Gastroesophageal sphincter (tissue), 4 donors: ENCODE measurements at regions not wholly inside any gene's neighbourhood (a gene's known extent, or its start where the extent isn't known, plus 50 kb on each side); places are given as distances from the start of the nearest gene placed in this dataset.

Experiments used
- ATAC-seq: fragments of 150-250 bp; one replicate; pipeline ENCODE4 v1.9.1; 2016; ENCODE audit warnings: mild to moderate bottlenecking, moderate library complexity
- H3K27ac ChIP-seq, 4 donors: fragments of 200-600 bp; sonication (generic) in 3 of 4; 1 replicate in 3 of 4; 2 replicates in 1 of 4; pipeline ENCODE4 v1.5.1; 2016 to 2019
- H3K27me3 ChIP-seq: fragments of 200-600 bp; sonication (generic); one replicate; pipeline ENCODE4 v1.5.1; 2019
- H3K36me3 ChIP-seq, 2 donors: fragments of 200-600 bp; sonication (generic); one replicate each; pipeline ENCODE4 v1.5.1; 2019; ENCODE audit warnings: control low read depth in 1 of 2
- H3K4me1 ChIP-seq, 3 donors: fragments of 200-600 bp; sonication (generic); 1 replicate in 2 of 3; 2 replicates in 1 of 3; pipeline ENCODE4 v1.5.1; 2016 to 2019; ENCODE audit warnings: control low read depth in 2 of 3
- H3K4me3 ChIP-seq, 2 donors: fragments of 200-600 bp; sonication (generic); one replicate each; pipeline ENCODE4 v1.5.1; 2019; ENCODE audit warnings: mild to moderate bottlenecking in 1 of 2, moderate library complexity in 1 of 2
- H3K9me3 ChIP-seq, 3 donors: fragments of 200-600 bp; sonication (generic); one replicate each; pipeline ENCODE4 v1.5.1; 2017 to 2019; ENCODE audit warnings: control low read depth in 2 of 3
- CTCF ChIP-seq, 4 experiments: fragments of 200-600 bp in 2 of 4; fragments of 450-650 bp in 2 of 4; sonication (generic) in 1 of 4; IDR thresholded peaks; one replicate each; pipeline ENCODE4 v1.5.1; 2017 to 2019; ENCODE audit warnings: antibody characterized with exemption in 4 of 4, mild to moderate bottlenecking in 2 of 4, moderate library complexity in 2 of 4
- EP300 ChIP-seq: sonication (generic); formaldehyde crosslinking; IDR thresholded peaks from one replicate; pipeline ENCODE4 v1.6.1; 2017; ENCODE audit warnings: antibody characterized with exemption, mild to moderate bottlenecking
- POLR2A ChIP-seq, 2 donors: fragments of 450-650 bp; IDR thresholded peaks; one replicate each; pipeline ENCODE4 v1.6.1; 2017; ENCODE audit warnings: antibody characterized with exemption in 2 of 2, mild to moderate bottlenecking in 2 of 2, moderate library complexity in 1 of 2
- POLR2AphosphoS5 ChIP-seq: sonication (generic); formaldehyde crosslinking; IDR thresholded peaks from one replicate; pipeline ENCODE4 v1.6.1; 2017; ENCODE audit warnings: antibody characterized with exemption
- WGBS, 2 donors: methylation state at CpG; one replicate each; pipeline ENCODE4 v1.1.5; 2018; ENCODE audit warnings: low coverage in 1 of 2; 5-methylcytosine and 5-hydroxymethylcytosine counted together

- ATAC-seq = no peak
- TF ChIP-seq POLR2A (IDR thresholded peaks at IDR 0.05) (no peak), POLR2AphosphoS5 (no peak), CTCF (IDR thresholded peaks at IDR 0.05) (no peak), EP300 (no peak)
- H3K9me3 ChIP-seq = no peaks in the 10 kb centered on the region
- no peak overlapping the region for H3K27ac ChIP-seq
- no peak overlapping the region for H3K4me3 ChIP-seq
- H3K27me3 ChIP-seq = no peaks in the 10 kb centered on the region
- WGBS, 2 donors = 55 to 56% methylated on average over 2 to 6 of the region's 6 CpGs
- H3K36me3 ChIP-seq = no peaks in the 10 kb centered on the region
- no peaks in the 10 kb centered on the region for H3K4me1 ChIP-seq
Measured at GRCh38 chr18:24930971-24931370, 421.0 kb downstream of the ZNF521 start.

DNA sequence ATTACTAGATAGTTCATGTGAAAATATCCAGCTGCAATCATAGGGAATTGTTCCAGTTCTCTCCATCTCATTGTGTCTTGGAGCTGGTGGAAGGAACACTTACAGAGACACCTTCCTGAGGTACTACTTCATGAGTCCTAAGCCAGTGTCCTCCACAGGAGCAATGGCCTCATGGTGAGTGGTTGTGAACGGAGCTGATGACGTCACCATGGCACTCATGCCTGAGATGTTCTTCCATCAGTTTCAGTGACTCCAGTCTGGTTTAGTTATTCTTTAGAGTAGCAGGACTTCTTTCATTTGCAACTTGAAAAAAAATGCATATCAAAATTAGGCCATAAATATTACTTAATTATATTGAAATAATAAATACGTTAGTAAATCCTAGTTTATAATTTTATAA, 418.6 kb downstream of the ZNF521 start:
- H3K36me3 ChIP-seq = no peaks in the 10 kb centered on the region

GRCh38 chr18:24934258-24934932, 417.6 kb downstream of the ZNF521 start:
- no peak overlapping the region for H3K27ac ChIP-seq
- no peak for TF ChIP-seq POLR2A (IDR thresholded peaks at IDR 0.05)
- no peak for TF ChIP-seq CTCF (IDR thresholded peaks at IDR 0.05)
- TF ChIP-seq EP300 = no peak
- TF ChIP-seq POLR2AphosphoS5 = no peak
- no peaks in the 10 kb centered on the region for H3K9me3 ChIP-seq
- no peak for ATAC-seq
- H3K4me1 ChIP-seq = no peaks in the 10 kb centered on the region
- WGBS, 2 donors = 81 to 94% methylated on average over 6 to 7 of the region's 7 CpGs
- no peaks in the 10 kb centered on the region for H3K36me3 ChIP-seq
- no peaks in the 10 kb centered on the region for H3K27me3 ChIP-seq
- H3K4me3 ChIP-seq = no peak overlapping the region

More for the DNA sequence above, 418.6 kb downstream of the ZNF521 start:
- whole genome bisulfite sequencing, 2 donors = 95 to 96% methylated on average over 3 of the region's 3 CpGs
- no peak overlapping the region for H3K27ac ChIP-seq
- H3K27me3 ChIP-seq = no peaks in the 10 kb centered on the region
- H3K9me3 ChIP-seq = no peaks in the 10 kb centered on the region
- no peaks in the 10 kb centered on the region for H3K4me1 ChIP-seq
- no peak for ATAC-seq
- H3K4me3 ChIP-seq = no peak overlapping the region
- TF ChIP-seq EP300 (no peak), POLR2A (IDR thresholded peaks at IDR 0.05) (no peak), POLR2AphosphoS5 (no peak), CTCF (IDR thresholded peaks at IDR 0.05) (no peak)

GRCh38 chr18:24935008-24935407, 417.0 kb downstream of the ZNF521 start:
- no peaks in the 10 kb centered on the region for H3K36me3 ChIP-seq
- no peak for ATAC-seq
- H3K9me3 ChIP-seq = no peaks in the 10 kb centered on the region
- no peak overlapping the region for H3K27ac ChIP-seq
- no peak overlapping the region for H3K4me3 ChIP-seq
- no peaks in the 10 kb centered on the region for H3K27me3 ChIP-seq
- TF ChIP-seq POLR2A (IDR thresholded peaks at IDR 0.05) (no peak), EP300 (no peak), CTCF (IDR thresholded peaks at IDR 0.05) (no peak), POLR2AphosphoS5 (no peak)
- no peaks in the 10 kb centered on the region for H3K4me1 ChIP-seq
- WGBS, 2 donors = no CpG with 5 or more reads among the region's 4 CpGs

- Histone ChIP-seq H3K27ac (no peak overlapping the region), H3K36me3 (no peaks in the 10 kb centered on the region), H3K27me3 (no peaks in the 10 kb centered on the region), H3K4me1 (no peaks in the 10 kb centered on the region), H3K4me3 (no peak overlapping the region), H3K9me3 (no peaks in the 10 kb centered on the region)
- WGBS, 2 donors = 42 to 43% methylated on average over 1 of the region's 1 CpG
- TF ChIP-seq POLR2A (IDR thresholded peaks at IDR 0.05) (no peak), CTCF (IDR thresholded peaks at IDR 0.05) (no peak), EP300 (no peak), POLR2AphosphoS5 (no peak)
- no peak for ATAC-seq
Measured at GRCh38 chr18:24935896-24936295, 416.1 kb downstream of the ZNF521 start.
